Lower leg skin (tissue), 3 donors: ENCODE measurements at regions not wholly inside any gene's neighbourhood (a gene's known extent, or its start where the extent isn't known, plus 50 kb on each side); places are given as distances from the start of the nearest gene placed in this dataset.
"Not testable (repeated sequence)": the region's sequence is repeated elsewhere in the genome, so short reads cannot be mapped to it uniquely, and the experiment has no call there.

ENCODE experiments used
- POLR2A ChIP-seq, 2 donors: fragments of 450-650 bp; IDR thresholded peaks; one replicate each; pipeline ENCODE4 v1.6.1; 2016 to 2017; ENCODE audit warnings: antibody characterized with exemption in 2 of 2, mild to moderate bottlenecking in 1 of 2, moderate library complexity in 1 of 2
- TF ChIP-seq, protein P1 (sequence below), 3 donors: fragments of 450-650 bp; IDR thresholded peaks; one replicate each; pipeline ENCODE4 v1.5.1; 2016; ENCODE audit warnings: antibody characterized with exemption in 3 of 3, mild to moderate bottlenecking in 3 of 3, moderate library complexity in 2 of 3

DNA sequence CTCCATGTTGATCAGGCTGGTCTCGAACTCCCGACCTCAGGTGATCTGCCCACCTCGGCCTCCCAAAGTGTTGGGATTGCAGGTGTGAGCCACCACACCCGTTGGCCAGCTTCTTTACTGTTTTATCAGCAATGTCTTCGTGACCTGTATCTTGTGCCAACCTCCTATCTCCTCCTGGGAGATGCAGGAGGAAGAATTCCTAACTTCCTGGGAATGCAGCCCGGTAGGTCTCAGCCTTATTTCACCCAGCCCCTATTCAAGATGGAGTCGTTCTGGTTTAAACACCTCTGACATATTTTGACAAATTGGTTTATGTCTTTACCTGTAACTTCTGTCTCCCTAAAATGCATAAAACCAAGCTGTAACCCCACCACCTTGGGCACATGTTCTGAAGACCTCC, 491.3 kb upstream of the AUTS2 start:
- TF ChIP-seq, protein P1, sequence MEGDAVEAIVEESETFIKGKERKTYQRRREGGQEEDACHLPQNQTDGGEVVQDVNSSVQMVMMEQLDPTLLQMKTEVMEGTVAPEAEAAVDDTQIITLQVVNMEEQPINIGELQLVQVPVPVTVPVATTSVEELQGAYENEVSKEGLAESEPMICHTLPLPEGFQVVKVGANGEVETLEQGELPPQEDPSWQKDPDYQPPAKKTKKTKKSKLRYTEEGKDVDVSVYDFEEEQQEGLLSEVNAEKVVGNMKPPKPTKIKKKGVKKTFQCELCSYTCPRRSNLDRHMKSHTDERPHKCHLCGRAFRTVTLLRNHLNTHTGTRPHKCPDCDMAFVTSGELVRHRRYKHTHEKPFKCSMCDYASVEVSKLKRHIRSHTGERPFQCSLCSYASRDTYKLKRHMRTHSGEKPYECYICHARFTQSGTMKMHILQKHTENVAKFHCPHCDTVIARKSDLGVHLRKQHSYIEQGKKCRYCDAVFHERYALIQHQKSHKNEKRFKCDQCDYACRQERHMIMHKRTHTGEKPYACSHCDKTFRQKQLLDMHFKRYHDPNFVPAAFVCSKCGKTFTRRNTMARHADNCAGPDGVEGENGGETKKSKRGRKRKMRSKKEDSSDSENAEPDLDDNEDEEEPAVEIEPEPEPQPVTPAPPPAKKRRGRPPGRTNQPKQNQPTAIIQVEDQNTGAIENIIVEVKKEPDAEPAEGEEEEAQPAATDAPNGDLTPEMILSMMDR (IDR thresholded peaks at IDR 0.05) = not testable (repeated sequence)
- TF ChIP-seq POLR2A (IDR thresholded peaks at IDR 0.05) = not testable (repeated sequence)
